Esophagus muscularis mucosa (tissue), 3 donors: ENCODE measurements at regions not wholly inside any gene's neighbourhood (a gene's known extent, or its start where the extent isn't known, plus 50 kb on each side); places are given as distances from the start of the nearest gene placed in this dataset.

Experiments
- CTCF ChIP-seq, 3 experiments: fragments of 200-600 bp in 2 of 3; fragments of 450-650 bp in 1 of 3; sonication (generic) in 2 of 3; IDR thresholded peaks; one replicate each; pipeline ENCODE4 v1.5.1; 2017 to 2019; ENCODE audit warnings: antibody characterized with exemption in 3 of 3, mild to moderate bottlenecking in 2 of 3, moderate library complexity in 1 of 3
- POLR2A ChIP-seq: fragments of 450-650 bp; IDR thresholded peaks from one replicate; pipeline ENCODE4 v1.6.1; 2017; ENCODE audit warnings: antibody characterized with exemption, moderate library complexity, mild to moderate bottlenecking, low read depth

- TF ChIP-seq CTCF (IDR thresholded peaks at IDR 0.05): no peak
- TF ChIP-seq POLR2A: no peak
Observed at GRCh38 chr22:49164773-49165320, 662.8 kb downstream of the BRD1 start.
